ENCODE measurements at regions not wholly inside any gene's neighbourhood (a gene's known extent, or its start where the extent isn't known, plus 50 kb on each side); places are given as distances from the start of the nearest gene placed in this dataset.
"Not testable (repeated sequence)": the region's sequence is repeated elsewhere in the genome, so short reads cannot be mapped to it uniquely, and the experiment has no call there.

- DNase-seq, result no peak
These were observed 141.6 kb upstream of the PALMD start for GRCh38 chr1:99504287-99504686.

GRCh38 chr1:99506631-99507030 lies 139.3 kb upstream of the PALMD start:
- DNase-seq, result no peak

- not testable (repeated sequence) for DNase-seq
These were observed 138.5 kb upstream of the PALMD start for GRCh38 chr1:99507446-99507845.

DNA sequence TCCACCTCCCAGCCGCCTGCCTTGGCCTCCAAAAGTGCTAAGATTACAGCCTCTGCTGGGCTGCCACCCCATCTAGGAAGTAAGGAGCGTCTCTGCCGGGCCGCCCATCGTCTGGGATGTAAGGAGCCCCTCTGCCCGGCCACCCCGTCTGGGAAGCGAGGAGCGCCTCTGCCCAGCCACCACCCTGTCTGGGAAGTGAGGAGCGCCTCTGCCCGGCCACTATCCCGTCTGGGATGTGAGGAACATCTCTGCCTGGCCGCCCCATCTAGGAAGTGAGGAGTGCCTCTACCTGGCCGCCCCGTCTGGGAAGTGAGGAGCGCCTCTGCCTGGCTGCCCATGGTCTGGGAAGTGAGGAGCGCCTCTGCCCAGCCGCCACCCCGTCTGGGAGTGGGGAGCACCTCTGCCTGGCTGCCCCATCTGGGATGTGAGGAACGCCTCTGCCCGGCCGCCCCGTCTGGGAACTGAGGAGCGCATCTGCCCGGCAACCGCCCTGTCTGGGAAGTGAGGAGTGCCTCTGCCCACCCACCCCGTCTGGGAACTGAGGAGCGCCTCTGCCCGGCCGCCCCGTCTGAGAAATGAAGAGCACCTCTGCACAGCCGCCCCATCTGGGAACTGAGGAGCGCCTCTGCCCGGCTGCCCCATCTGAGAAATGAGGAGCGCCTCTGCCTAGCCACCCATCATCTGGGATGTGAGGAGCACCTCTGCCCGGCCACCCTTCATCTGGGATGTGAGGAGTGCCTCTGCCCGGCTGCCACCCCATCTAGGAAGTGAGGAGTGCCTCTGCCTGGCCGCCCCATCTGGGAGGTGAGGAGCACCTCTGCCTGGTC lies 137.8 kb upstream of the PALMD start:
- DNase-seq, result no peak

GRCh38 chr1:99508733-99509445 lies 137.0 kb upstream of the PALMD start:
- DNase-seq, result peak; percentile 95

DNA sequence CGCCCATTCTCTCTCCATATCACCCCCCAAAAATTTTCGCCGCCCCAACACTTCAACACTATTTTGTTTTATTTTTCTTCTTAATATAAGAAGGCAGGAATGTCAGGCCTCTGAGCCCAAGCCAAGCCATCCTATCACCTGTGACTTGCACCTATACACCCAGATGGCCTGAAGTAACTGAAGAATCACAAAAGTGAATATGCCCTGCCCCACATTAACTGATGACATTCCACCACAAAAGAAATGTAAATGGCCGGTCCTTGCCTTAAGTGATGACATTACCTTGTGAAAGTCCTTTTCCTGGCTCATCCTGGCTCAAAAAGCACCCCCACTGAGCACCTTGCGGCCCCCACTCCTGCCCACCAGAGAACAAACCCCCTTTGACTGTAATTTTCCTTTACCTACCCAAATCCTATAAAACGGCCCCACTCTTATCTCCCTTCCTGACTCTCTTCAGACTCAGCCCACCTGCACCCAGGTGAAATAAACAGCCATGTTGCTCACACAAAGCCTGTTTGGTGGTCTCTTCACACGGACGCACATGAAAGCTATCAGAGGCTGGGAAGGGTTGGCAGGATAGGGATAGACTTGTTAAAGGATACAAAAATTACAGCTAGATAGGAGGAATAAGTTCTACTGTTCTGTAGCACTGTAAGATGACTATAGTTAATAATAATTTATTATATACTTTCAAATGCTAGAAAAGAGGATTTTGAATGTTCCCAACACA lies 130.9 kb upstream of the PALMD start:
- not testable (repeated sequence) for DNase-seq

DNA sequence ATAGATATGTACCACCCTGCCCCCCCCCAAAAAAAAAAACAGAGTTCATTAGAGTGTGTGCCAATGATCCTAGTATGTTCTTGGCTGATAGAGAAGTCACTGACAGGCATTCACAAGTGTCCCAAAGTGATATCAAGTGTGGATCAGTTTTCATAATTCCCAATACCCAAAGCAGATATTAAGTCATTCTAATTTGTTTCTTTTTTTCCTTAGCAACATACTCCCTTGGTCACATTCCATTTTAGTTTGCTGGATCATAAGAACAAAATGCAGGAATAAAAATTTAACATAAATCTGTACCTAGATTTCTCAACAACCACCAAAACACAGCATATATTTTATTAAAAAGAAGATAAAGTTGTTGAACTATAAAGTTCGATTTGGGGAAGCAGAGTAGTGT lies 129.8 kb upstream of the PALMD start:
- no peak for DNase-seq

GRCh38 chr1:99520121-99520520 lies 125.8 kb upstream of the PALMD start:
- no peak for DNase-seq

DNA sequence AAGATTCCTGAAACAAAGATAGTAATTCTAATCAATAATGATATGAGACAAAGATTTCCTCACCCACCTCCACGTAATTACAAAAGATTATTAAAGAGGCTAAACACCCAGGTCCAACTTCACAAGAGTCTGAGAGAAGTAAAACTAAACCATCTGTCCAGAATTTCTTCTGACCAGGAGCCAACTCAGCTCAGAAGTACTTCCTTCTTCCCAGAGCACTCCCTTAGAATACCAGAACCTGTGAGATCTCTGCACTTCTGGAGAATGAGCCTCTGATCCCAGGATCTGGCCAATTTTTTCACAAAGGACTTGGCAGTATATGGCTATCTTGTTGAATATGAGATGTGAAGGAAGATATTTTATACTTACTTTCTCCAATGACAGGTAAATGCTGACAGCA lies 120.6 kb upstream of the PALMD start:
- DNase-seq, result peak; percentile 46

DNA sequence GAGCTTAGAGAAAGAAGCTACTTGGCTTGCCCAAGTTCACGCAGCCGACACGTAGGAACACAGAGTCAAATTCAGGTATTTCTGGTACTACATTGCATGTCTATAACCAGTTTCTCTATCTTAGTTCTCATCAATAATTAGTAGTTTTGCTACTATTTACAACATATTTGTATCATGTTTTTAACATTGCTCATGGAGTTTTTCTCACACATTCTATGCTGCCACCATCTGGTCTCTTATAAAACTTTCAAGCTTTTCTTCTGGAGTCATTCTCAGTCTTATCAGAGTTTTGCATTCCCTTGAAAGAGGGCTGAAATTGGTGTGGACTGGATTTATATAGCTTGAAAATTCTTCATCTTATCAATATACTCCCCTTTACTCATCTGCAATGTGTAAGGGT lies 118.8 kb upstream of the PALMD start:
- peak; percentile 86 for DNase-seq

- DNase-seq, result peak; percentile 62
These were observed 118.4 kb upstream of the PALMD start for GRCh38 chr1:99527545-99527944.

DNA sequence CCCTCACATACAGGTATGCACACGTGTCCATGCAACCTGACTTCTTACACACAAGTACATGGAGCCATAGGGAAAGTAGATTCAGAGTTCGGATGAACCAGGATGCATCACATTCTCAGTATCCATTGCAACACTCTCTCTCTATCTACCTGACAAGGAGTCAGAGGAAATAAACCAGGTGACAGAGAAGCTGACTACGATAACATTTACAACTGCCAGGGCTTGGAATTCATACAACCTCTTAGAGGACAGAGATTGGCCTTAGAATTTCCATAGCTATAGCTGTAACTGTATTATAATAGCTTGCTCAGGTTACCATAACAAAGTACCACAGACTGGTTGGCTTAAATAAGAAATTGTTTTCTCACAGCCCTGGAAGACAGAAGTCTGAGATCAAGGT lies 116.9 kb upstream of the PALMD start:
- no peak for DNase-seq

DNA sequence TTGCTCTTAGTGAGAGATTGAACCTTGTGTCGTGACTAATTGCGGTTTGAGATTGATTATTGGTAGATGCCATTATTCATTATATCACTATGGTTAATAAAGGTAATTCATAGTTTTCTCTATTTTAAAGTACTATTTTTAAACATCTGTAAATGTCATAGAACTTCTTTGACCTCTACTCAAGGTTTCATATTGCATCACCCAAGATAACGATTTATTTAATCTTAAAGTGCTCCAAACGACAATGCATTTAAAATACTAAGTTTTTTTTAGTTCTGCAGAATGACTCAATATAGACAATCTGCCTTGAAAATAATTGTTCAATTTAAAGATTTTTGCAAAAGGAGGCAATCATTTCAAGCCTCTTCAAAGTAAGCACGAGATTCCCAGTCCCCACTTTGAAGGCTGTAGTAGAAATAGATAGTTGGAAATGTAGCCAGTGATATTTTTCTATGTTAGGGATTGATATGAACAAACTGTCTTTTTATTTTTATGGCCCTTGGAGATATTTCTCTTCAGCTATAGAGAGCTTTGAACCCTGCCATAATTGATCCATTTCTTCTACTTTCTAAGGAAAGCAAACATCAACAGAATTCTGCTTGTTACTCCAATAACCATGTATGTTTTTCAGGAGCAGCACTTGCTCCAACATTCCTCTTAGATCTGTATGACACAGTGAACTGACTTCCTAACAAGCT lies 114.2 kb upstream of the PALMD start:
- DNase-seq, result no peak

- peak; percentile 74 for DNase-seq
These were observed 113.7 kb upstream of the PALMD start for GRCh38 chr1:99532276-99532580.

DNA sequence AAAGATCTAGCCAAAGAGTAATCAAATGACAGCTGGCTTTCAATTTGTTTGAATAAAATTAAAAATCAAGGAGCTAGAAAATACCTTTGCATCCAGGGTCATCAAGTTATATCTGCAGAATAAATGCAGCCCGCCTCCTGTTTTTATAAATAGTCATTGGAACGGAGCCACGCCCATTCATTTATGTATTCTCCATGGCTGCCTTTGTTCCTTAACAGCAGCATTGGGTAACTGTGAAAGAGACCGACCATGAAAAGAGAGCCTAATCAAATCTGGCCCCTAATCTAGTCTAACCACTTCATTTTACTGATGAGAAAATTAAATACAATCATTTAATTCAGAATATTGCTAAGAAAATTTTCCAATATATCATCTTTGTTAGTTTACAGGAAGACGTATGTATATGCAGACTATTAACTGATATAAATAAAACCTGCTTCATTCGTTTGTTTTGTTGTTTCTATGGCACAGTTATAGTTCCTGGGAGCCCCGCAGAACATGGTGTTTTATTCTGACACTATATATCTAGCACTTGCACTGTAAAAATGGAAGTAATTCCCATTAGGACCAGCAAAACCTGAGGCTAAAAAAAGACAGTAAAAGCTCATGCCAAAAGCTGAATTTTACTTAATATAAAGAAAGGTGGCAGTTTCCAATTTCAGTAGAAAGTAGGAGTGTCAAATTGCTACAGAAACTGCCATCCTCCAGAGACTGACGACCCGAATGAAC lies 111.8 kb upstream of the PALMD start:
- DNase-seq, result peak; percentile 20

GRCh38 chr1:99534638-99534930 lies 111.3 kb upstream of the PALMD start:
- no peak for DNase-seq

DNA sequence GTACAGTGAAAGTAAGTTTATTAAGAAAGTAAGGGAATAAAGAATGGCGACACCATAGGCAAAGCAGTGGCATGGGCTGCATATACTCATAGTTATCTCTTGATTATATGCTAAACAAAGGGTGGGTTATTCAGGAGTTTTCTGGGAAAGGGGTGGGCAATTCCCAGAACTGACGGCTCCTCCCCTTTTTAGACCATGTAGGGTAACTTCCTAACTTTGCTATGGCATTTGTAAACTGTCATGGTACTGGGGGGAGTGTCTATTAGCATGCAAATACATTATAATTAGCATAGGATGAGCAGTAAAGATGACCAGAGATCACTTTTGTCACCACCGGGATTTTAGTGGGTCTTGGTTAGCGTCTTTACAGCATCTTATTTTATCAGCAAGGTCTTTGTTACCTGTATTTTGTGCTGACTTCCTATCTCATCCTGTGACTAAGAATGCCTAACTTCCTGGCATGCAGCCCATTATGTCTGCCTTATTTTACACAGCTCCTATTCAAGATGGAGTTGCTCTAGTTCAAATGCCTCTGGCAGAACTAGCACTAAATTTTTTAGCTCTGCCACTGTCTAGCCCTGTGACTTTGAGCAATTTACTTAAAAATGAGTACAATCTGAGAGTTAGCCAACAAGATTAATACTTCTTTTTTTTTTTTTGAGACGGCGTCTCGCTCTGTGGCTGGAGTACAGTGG lies 110.3 kb upstream of the PALMD start:
- DNase-seq, result no peak

DNA sequence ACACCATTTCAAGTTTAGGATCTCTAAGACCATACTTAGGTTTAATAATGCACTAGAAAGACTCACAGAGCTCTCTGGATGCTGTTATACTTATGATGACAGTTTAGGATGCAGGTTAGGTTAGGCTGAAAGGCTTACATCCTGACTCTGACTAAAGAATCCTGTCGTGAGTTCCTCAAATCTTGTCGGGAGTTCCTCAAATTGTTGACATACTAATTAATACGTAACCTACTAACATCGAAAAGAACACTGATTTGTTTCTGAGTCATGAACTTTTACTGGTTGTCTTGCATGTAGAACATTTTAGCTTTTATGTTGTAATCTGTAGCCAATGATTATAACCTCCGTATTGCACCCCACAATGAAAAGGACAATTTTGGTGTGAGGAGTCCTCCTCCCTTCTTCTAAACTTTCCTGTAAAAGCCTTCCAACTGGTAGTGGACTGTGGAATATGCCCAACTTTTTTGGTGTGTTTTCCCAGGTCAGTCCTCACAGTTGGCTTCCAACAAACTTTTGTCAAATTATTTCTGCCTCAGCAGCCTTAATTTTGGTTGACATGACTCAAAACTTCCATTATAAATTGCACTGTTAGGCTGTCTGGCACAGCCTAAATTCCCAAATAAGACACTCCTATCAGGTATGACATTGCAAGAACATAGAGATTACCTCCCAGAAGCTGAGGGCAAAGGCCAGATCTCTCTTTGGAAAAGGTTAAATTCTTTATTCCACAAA lies 107.9 kb upstream of the PALMD start:
- no peak for DNase-seq

DNA sequence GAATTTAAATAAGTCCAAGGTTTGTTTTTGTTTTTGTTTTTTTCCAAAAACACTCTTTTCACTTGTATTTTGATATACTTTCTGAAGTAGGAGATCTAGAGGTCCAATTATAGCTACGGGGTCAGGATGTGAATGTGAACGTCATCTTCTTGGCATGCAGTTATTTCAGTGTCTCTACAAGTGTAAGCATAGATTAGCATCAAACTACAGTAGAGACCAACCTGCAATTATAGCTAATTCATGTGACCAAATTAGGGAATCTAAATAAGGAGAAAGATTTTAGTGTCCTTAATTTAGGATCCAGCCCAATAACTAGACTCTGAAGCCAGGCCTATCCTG lies 107.3 kb upstream of the PALMD start:
- no peak for DNase-seq

DNA sequence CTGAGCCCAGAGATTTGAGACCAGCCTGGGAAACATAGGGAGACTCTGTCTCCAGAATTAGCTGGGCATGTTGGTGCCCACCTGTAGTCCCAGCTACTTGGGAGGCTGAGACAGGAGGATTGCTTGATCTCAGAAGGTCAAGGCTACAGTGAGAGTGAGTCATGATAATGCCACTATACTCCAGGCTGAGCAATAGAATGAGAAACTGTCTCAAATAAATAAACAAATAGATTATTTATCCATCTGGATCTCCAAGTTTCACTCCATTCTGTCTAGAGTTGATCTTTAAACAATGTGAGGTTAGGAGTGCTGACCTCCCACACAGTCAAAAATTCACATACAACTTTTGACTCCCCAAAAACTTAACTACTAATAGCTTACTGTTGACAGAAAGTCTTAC lies 106.8 kb upstream of the PALMD start:
- no peak for DNase-seq

DNA sequence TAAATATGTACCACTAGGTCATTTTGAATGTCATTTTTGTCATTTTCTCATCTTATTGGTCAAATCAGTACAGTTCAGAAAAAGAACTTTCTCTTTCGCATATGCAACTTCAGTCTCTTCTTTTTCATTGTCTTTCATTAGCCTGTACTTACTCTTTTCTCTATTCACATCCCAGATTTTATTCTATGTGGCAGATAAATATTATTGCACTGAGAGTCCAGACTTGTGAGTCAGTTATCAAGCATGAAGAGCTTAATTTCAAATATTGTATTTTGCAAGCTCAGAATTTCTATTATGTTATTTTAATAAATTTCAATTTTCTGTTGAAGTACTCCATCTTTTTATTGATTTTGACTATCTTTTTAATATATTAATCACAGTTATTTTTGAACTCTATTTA lies 105.2 kb upstream of the PALMD start:
- DNase-seq, result no peak

- peak; percentile 54 for DNase-seq
These were observed 101.6 kb upstream of the PALMD start for GRCh38 chr1:99544328-99544727.

Measured in NCI-H82 (cell line).